NCI-H1092 treated with DMSO at 0.1 percent for 48 hours (cell line): ENCODE measurements at regions not wholly inside any gene's neighbourhood (a gene's known extent, or its start where the extent isn't known, plus 50 kb on each side); places are given as distances from the start of the nearest gene placed in this dataset.

Source experiments
- DNase-seq: peaks from one replicate; lab custom pipeline; 2025; lab: John Stamatoyannopoulos, UW

DNA sequence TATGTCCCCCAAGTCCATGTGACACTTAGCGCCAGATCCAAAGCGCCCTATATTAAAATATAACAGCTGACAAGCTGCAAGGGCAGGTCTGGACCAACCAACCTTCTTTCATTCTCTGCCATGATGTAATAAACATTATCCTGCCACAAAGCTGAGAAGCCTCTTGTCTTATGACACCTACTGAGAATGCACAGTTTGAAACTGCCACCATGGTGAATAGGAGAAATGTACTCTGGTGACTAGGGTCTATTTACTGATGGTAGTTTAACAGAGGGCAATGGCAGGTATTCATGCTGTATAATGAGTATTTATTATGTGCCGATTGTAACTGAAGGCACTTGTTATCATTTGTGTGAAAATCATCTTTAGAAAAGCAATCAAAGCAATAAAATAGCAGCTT is 634.0 kb downstream of the OTOL1 start:
- no peak for DNase-seq

DNA sequence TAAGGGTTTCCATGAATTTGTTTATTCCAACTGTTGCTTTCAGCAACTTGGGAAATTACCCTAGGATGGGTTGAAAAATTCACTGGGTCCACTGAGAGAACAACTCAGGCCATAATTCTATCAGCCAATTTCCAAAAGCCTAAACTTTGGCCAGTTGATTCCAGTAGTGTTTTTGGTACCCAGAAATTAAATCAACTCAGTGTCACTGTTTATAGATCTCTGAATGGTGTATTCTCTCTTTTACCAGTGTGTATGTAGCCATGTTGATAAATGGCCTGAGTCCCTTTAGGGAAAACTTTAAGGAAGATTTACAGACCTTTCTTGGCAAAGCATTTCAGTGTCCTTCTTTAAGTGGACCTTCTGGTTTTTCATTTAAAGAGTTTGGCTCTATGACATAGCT is 636.4 kb downstream of the OTOL1 start:
- no peak for DNase-seq

DNA sequence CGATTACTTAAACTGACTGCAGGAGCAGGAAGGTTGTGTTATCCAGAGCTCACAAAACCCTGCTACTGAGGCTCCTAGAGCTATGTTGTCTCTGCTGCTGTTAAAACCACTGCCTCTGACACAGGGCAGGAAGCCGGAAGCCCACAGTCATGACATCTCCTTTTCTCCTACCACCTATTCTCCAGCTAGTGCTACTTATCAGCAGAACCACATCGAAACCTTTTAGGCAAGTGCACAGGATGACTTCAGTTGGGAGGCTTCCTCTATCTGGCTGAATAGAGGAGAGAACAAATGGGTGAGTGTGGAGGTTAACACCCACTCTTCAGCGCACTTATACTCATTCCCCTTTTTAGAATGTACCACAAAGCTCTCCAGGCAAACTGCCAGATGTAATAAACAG is 638.0 kb downstream of the OTOL1 start:
- no peak for DNase-seq

DNA sequence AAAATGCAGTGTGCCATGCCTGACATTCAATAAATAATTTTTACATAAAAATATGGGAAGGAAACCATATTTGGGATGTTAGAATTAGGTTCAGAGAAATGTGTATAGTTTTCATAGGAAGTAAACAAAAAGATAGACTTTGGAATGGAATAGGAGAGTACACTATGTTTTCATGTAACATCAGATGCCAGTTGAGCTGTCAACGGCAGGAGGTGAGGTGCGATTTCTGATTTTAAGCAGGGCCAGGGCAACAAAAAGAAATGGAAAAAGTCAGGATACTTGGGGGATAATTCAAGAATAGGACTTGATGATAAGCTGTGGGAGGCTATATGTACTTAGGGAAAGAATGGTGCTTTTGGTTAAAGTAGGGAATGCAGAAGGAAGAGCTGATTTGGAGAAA is 639.5 kb downstream of the OTOL1 start:
- no peak for DNase-seq

DNA sequence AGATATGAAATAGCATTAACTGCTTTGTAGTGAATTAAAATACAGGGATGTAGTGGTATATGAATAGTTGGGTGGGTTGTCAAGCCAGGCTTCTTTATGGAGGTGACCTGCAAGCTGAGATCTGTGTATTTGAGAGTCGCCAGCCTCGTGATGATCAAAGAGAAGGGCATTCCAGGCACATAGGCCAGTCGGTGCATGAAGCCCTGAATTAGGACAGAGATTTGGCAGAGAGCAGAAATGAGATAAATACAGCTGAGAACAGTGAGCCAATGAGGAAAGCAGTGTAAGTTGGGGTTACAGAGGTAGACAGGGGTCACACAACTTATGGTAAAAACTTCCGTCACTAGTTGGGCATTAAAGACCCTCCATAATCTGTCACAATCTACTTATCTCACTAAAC is 641.9 kb downstream of the OTOL1 start:
- DNase-seq: no peak

DNA sequence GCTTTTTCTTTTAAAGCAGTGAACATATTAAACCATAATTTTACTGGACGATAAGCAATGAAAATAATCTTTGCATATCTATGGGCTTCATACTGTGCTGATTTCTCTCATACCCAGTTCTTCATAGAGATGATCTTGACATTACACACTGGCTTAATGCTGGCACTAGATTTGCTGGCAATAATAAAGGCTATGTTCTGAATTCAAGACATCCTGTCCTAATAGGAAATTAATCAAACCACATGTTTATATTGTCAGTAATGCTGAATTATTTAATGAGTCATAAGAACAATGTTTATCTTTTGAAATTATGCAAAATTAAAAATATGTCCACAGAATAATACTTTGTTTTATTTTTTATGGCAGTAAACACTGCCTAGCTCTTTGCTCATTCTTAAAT is 643.2 kb downstream of the OTOL1 start:
- no peak for DNase-seq

DNA sequence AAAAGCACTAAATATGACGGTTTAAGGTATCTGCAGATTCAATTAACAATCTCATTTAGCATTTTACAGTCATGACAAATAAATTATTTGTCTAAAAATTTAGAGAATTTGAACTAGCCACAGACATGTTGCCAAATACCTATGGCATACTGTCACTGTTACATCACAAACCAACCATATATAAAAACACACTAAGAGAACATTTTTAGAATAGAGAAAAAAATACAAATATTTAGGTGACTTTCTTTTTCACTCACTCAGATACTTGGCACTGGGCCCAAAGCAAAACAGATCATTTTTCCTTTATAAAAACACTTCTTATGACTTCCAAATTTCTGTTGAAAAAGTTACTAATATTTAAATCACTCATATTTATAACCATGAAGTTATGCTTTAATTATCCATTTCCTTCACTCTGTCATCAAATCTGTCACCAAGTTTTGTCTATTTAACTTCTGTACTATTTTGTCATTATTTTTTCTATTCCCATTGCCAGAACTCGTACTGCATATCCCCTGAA is 644.7 kb downstream of the OTOL1 start:
- no peak for DNase-seq

DNA sequence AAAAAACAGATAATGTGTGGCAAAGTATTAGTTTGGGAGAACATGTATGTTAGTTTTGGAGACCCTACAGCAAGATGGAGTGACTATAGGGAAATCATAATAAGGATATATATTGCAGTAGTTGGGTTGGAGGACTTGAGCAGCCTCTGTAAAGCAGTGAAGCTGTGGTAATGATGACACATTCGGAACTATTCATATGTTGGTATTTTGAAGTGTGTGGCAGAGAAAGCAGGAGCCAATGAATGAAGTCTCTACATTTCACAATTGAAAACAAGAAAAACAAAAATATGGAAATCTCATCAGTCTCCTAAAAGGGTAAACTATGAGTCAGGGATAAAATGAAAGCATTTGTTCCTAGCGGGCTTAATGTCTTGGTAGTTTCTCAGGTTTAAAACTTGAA is 645.9 kb downstream of the OTOL1 start:
- DNase-seq: no peak

DNA sequence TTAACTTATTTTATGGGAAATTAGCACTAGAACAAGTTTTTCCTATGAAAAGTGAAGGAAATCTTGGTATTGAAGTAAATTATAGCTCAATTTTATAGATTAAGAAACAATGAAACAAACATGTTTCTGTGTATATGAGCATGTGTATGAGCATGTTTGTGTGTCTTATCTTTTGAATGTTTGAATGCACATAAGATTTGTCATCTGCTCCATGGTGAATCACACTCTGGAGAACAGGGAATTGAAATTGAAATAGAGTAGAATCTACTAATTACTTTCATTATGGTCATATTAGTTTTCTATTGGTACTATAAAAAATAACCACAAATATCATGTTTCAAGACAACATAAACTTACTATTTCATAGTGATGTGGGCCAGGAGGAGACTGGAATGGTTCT is 646.6 kb downstream of the OTOL1 start:
- DNase-seq: no peak

DNA sequence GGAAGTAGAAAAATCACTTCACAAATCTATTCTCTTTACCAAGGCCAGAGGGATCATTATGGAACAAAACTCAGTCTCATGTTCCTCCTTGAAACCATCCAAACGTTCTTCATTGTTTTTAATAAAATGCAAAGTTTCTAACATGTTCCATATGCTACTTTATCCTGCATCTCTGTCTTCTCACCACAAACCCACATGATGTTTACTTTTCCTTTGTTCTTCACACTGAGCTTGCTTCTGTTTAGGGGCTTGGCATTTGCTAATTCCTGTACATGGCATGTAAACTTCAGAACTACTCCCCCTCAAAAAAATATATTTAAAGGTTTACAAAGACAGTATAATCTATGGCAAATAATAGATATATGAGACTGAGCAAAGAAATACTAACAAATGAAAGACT is 651.4 kb downstream of the OTOL1 start:
- no peak for DNase-seq

DNA sequence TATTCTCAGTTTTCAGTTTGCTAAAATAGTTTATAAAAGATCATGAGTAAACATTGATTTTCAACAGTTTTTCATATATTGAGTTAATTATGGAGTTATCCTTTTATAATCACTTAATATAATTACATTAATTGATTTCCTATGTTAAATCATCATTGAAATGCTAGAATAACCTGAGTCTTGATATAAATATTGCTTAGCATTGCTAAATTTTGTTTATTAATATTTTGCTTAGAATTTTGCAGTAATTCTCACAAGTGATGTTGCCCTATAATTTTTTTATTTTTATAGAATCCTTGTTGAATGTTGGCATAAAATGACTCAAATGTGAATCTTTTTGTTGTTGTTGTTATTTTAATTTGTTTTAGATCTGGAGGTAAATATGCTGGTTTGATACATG is 654.2 kb downstream of the OTOL1 start:
- DNase-seq: no peak

DNA sequence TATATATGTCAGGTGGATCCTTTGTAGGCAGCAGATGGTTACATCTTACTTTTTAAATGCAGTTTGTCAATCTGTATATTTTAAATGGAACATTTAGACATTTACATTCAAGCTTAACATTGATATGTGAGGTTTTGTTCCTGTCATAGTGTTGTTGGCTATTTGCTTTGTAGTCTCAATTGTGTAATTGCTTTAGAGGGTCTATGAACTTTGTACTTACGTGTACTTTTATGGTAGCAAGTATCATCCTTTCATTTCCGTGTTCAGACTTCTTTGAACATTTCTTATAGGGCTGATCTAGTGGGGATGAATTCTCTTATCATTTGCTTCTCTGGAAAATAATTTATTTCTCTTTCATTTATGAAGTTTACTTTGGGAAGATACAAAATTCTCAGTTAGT is 656.0 kb downstream of the OTOL1 start:
- no peak for DNase-seq

DNA sequence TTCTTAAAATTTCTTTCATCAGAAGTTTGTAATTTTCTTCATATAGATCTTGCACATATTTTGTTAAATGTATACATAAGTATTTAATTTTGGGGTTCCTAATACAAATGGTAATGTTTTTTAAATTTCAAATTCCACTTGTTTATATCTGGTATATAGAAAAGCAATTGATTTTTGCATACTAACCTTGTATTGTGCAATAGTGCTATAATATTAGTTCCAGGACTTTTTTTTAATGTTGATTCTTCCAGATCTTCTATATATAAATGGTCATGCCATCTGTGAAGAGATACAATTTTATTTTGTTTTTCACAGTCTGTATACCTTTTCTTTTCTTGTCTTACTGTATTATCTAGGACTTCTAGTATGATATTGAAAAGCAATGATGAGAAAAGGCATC is 665.0 kb downstream of the OTOL1 start:
- DNase-seq: no peak

DNA sequence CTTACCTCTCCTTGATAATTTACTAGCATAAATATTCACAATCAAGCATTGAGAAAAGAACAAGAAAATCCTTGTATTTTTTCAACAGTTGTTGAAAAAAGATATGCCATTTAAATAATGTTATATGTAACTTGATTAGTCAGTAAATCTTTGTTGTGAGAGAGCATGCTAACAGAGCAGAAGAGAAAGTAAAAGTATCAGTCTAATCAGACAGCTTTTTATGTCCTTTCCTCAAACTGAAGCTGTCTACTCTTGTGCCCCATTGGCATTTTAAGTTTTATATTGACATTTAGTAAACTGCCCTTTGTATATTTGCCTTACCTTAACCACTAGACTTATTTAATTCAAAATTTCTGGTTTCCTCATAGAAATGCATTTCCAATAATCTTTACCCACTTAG is 668.7 kb downstream of the OTOL1 start:
- no peak for DNase-seq

DNA sequence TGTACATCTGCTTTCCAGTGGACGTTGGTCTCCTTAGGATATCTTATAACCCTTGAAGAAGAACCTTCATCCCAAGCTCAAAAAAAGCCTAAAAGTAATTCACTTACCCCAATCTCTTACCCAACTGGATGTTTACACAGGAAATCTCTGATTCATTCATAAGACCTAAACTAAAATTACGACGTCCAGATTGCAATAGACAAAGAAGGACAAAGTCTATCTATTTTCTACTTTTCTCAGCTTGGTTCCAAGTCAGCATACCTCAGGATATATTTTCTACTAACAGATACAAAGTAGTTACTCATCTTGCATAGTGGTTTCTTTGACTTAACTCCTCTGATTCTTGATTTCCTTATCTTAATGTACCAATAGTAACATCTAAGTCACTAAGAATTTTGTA is 669.9 kb downstream of the OTOL1 start:
- no peak for DNase-seq

DNA sequence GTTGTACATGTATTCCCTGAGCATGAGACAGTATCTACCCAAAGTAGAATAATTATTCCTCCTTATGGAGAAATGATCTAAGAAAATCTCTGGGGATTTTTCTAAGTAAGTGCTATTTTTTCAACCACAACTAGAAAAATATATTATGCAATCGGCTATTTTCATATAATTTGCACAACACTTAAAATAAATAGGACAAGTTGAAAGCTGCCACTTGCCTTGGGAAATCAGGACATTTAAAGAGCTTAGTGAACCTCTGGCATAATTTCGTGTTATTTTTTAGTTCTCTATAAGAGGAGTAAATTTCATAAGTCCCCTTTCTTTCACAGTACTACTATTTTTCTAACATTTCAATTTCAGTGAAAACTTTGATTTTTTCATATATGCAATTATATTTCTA is 672.1 kb downstream of the OTOL1 start:
- no peak for DNase-seq

DNA sequence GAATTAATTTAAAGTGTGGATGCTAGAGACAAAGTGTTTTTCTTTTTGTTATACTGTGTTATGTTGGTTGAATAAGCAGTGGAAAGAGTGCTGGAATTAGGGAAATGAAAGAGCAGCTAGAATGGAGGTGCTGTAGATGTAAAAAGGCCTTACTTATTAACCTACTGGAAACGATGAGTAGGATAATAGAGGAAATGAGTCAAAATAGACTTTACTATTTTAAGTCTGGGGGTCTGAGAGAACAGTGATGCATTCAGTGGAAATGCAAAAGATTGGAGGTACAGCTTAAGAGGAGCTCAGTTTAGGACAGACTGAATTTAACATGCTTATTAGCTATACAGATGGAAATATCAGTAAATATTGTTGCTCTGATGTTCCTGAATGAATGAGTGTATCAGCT is 674.0 kb downstream of the OTOL1 start:
- DNase-seq: no peak

DNA sequence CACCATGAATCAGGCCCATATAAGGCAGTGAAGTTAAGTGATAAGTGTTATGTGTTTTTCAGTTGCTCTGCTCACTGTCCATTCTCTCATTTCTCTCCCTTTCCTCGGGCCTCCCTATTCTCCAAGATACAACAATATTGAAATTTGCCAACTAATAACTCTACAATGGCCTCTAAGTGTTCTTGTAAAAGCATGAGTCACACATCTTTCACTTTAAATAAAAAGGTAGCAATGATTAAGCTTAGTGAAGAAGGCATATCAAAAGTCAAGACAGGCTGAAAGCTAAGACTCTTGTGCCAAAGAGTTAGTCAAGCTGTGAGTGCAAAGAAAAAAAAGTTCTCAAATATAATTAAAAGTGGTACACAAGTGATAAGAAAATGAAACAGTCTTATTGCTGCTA is 675.4 kb downstream of the OTOL1 start:
- no peak for DNase-seq

DNA sequence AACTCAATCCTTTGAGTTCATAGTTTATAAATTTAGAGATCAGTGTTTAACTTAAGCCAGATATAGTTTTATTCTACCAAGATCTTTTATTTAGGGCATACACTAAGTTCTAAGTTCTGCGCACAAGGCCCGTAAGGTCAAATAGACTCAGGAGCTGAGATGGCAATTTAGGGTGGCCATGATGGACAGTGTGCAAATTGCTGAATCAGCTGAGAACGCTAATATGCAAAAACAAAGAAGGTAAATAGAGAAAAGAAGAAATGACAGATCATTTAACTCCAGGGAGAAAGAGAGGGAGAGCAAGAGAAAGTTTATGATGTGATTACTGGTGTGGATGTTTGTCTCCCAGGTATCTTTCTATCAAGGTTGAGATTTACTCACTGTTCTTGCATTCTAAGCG is 678.5 kb downstream of the OTOL1 start:
- no peak for DNase-seq

DNA sequence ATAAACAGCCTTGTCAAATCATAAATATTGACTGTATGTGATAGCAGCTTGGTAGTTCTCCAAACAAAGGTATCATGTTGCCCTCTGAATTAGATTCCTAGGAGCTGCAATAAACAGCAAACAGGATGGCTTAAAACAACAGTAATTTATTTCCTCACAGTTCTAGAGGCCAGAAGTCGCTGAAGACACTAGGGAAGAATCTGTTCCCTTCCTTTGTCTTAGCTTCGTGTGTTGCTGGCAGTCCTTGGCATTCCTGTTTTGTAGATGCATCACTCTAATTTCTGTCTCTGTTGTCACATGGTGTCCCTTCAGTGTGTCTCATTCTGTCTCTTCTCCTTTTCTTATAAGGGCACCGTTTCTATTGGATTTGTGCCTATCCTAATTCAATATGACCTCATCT is 679.3 kb downstream of the OTOL1 start:
- DNase-seq: no peak

DNA sequence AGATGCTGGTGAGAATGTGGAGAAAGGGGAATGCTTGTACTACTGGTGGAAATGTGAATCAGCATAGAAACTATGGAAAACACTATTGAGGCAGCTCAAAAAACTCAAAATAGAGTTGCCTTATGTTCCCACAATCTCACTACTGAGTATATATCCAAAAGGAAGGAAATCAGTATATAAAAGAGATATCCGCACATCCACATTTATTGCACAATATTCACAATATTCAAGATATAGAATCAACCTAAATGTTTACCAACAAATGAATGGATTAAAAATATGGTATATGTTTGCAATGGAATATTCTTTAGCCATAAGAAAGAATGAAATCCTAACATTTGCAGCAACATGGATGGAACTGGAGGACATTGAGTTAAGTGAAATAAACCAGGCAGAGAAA is 686.8 kb downstream of the OTOL1 start:
- DNase-seq: no peak

DNA sequence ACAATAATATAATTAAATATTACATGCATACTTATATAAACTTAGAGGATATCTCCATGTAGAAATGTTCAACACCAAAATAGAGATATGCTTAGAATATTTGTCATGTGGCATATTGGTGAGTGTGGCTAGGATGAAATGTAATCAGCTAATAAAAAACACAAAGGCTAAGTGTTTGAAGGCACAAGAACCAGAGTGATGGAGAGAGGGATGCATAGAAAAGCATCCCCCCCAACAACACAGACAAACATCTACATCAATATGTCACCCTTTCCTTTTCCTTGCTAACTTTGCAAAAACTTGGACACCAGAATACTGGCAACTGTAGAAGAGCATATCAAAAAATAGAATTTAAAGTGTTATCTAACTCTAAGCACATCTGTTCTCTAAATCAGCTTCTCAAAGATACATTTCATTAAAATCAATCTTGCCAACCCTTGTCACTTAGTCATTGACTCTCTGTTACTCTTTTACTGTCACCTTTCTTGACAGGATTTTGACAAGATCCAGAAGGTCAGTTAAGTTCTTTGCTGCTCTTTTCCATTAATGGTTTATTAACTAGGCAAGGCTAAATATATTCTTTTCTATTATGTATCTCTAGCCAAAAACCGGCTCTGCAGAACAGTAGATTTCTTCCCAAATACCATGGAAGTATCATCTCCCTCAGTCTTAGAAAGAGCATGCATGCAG is 695.9 kb downstream of the OTOL1 start:
- no peak for DNase-seq

DNA sequence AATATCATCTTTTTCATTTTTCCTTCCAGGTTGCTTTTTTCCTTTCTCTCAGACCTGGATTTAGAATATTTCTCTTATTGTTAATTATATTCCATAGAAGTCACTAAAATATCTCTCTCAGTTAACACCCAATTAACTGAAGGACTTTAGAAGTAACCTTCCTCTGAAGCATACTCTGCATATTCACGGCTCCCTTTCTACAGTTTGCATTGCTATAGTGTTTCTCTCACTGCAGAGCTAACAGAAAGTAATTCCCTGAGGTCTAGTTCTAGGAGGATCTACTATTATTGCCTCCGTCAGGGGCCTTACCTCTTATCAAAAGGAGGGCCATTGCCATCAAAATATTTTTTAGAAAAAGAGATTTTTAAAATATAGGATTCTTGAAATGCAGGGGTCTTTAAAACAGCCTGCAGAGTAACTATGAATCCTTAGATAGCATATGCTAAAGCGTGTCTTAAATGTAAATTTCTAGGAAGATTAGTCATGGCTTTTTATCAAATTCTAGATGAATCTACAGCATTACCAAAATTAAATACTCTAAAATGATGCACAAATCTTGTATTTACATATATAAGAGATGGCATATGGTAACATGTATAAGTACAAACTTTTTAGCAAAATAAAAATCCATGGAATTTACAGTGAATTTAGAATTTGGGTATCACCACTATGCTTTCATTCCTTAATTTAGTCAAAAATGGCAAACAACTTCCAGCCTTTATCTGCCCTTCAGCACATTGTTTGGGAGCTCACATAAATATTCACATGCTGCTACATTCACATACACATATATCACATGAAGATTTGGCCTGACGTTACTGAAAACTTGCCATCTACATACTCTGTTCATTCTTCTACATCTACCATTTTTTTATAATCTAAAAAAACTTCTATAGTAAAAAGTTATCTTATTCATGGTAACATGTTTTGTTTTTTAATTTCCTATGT is 696.8 kb downstream of the OTOL1 start:
- no peak for DNase-seq
